ENCODE measurements at regions not wholly inside any gene's neighbourhood (a gene's known extent, or its start where the extent isn't known, plus 50 kb on each side); places are given as distances from the start of the nearest gene placed in this dataset.
A peak's percentile ranks its signal among the peaks of the same experiment; 100 is the strongest.

DNA sequence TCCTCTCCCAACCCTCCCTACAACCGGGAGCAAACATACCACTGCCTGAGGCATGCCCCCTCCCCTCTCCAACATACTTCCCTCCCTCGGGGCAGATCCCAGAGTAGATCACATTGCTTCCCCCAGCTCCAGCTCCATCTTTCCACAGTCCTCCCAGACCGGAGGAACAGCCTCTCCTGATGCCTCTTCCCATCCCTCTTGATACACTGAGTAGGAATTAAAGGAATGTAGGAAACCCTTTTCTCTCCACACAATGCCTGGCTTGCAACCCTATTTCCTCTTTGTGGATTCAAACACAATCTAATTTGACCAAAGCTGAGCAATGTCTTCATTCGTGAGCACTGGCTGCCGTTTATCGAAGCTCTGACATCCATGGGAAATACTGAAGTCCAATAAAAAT is 339.8 kb downstream of the BCOR start:
- Histone ChIP-seq H3K36me3 (replicated peaks in 1 of 2; ENCODE audit: control insufficient read depth in 1 of 2, insufficient read depth in 2 of 2, low read length in 1 of 2) (no peaks in the 10 kb centered on the region), H3K27ac (ENCODE audit: low read depth in 2 of 2, low read length in 1 of 2) (peak overlapping the region in 1 of 2 experiments; percentile 59; a peak in 2 of 4 replicates), H3K4me3 (ENCODE audit: low read depth in 2 of 2, low read length in 1 of 2) (no peak overlapping the region), H3K27me3 (ENCODE audit: insufficient read depth) (no peaks in the 10 kb centered on the region), H3K9me2 (no peaks in the 10 kb centered on the region), H3K9ac (no peak overlapping the region), H3K4me2 (no peak overlapping the region), H3K79me2 (ENCODE audit: insufficient read depth) (no peaks in the 10 kb centered on the region), H3K4me1 (ENCODE audit: control insufficient read depth in 1 of 2, insufficient read depth in 2 of 2, low read depth in 1 of 2, low read length in 1 of 2) (peaks cover 20 to 31% of the 10 kb centered on the region in 2 experiments; a peak in 3 of 4 replicates), H3K9me3 (no peaks in the 10 kb centered on the region), H2AFZ (ENCODE audit: low read depth) (no peak overlapping the region), H3F3A (replicated peaks; ENCODE audit: insufficient read depth) (peaks cover 22% of the 10 kb centered on the region), H4K20me1 (ENCODE audit: insufficient read depth) (no peaks in the 10 kb centered on the region)
- TF ChIP-seq TCF12 (IDR thresholded peaks at IDR 0.05) (no peak), NFIC (IDR thresholded peaks at IDR 0.05; ENCODE audit: borderline replicate concordance) (no peak), RCOR1 (IDR thresholded peaks at IDR 0.05; ENCODE audit: low read length) (no peak), FOXJ3 (CRISPR knock-in tag; IDR thresholded peaks at IDR 0.05) (no peak), ELF1 (IDR thresholded peaks at IDR 0.05) (no peak), ZBTB33 (IDR thresholded peaks at IDR 0.05; ENCODE audit: borderline replicate concordance, low read depth) (no peak), NRF1 (IDR thresholded peaks at IDR 0.05; ENCODE audit: low read depth, low read length) (no peak), YY1 (IDR thresholded peaks at IDR 0.05; ENCODE audit: low read depth) (no peak), JUND (IDR thresholded peaks at IDR 0.05) (no peak), SIN3A (IDR thresholded peaks at IDR 0.05; ENCODE audit: borderline replicate concordance, low read depth, low read length) (no peak), EP300 (IDR thresholded peaks at IDR 0.05; ENCODE audit: borderline replicate concordance in 1 of 2, low read depth in 1 of 2, low read length in 1 of 2) (no peak), FOSL2 (IDR thresholded peaks at IDR 0.05; ENCODE audit: borderline replicate concordance, low read depth) (no peak), RXRA (IDR thresholded peaks at IDR 0.05; ENCODE audit: borderline replicate concordance, low read depth) (no peak), MXI1 (IDR thresholded peaks at IDR 0.05; ENCODE audit: low read depth, low read length) (no peak), TEAD4 (IDR thresholded peaks at IDR 0.05; ENCODE audit: borderline replicate concordance, insufficient read depth) (no peak), RAD21 (IDR thresholded peaks at IDR 0.05; ENCODE audit: low read length) (no peak), POLR2AphosphoS5 (IDR thresholded peaks at IDR 0.05; ENCODE audit: low read depth, low read length) (no peak)
- TF ChIP-seq, protein P1, sequence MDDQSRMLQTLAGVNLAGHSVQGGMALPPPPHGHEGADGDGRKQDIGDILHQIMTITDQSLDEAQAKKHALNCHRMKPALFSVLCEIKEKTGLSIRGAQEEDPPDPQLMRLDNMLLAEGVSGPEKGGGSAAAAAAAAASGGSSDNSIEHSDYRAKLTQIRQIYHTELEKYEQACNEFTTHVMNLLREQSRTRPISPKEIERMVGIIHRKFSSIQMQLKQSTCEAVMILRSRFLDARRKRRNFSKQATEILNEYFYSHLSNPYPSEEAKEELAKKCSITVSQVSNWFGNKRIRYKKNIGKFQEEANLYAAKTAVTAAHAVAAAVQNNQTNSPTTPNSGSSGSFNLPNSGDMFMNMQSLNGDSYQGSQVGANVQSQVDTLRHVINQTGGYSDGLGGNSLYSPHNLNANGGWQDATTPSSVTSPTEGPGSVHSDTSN (IDR thresholded peaks at IDR 0.05): no peak
- TF ChIP-seq, protein P2, sequence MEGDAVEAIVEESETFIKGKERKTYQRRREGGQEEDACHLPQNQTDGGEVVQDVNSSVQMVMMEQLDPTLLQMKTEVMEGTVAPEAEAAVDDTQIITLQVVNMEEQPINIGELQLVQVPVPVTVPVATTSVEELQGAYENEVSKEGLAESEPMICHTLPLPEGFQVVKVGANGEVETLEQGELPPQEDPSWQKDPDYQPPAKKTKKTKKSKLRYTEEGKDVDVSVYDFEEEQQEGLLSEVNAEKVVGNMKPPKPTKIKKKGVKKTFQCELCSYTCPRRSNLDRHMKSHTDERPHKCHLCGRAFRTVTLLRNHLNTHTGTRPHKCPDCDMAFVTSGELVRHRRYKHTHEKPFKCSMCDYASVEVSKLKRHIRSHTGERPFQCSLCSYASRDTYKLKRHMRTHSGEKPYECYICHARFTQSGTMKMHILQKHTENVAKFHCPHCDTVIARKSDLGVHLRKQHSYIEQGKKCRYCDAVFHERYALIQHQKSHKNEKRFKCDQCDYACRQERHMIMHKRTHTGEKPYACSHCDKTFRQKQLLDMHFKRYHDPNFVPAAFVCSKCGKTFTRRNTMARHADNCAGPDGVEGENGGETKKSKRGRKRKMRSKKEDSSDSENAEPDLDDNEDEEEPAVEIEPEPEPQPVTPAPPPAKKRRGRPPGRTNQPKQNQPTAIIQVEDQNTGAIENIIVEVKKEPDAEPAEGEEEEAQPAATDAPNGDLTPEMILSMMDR (IDR thresholded peaks at IDR 0.05): no peak
- TF ChIP-seq, protein P3, sequence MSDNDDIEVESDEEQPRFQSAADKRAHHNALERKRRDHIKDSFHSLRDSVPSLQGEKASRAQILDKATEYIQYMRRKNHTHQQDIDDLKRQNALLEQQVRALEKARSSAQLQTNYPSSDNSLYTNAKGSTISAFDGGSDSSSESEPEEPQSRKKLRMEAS (IDR thresholded peaks at IDR 0.05; ENCODE audit: low read depth): no peak
- 39% methylated on average over 6 of the region's 6 CpGs for WGBS (ENCODE audit: low lambda C conversion rate)
- CTCF ChIA-PET: no interaction called here
- no peak for DNase-seq
- POLR2A ChIA-PET: no interaction called here
